Activated CD4-positive, alpha-beta T cell treated with anti-CD3 and anti-CD28 coated beads, Interleukin-10, Interleukin-2, amounts not matched to agents 100 ng/mL and 50 ng/mL, durations not matched to agents 16 hours and 8 hours (primary cell): ENCODE measurements at regions not wholly inside any gene's neighbourhood (a gene's known extent, or its start where the extent isn't known, plus 50 kb on each side); places are given as distances from the start of the nearest gene placed in this dataset.

Experiments used
- DNase-seq: peaks from one replicate; pipeline ENCODE4 v3.0.0-alpha.2; 2020

GRCh38 chr1:218163371-218163770 lies 121.7 kb upstream of the RRP15 start:
- no peak for DNase-seq

- peak; percentile 9 for DNase-seq
These were observed 120.8 kb upstream of the RRP15 start for GRCh38 chr1:218164111-218164929.

- DNase-seq: no peak
These were observed 120.0 kb upstream of the RRP15 start for GRCh38 chr1:218164930-218165700.

GRCh38 chr1:218165701-218166114 lies 119.4 kb upstream of the RRP15 start:
- DNase-seq: no peak

DNA sequence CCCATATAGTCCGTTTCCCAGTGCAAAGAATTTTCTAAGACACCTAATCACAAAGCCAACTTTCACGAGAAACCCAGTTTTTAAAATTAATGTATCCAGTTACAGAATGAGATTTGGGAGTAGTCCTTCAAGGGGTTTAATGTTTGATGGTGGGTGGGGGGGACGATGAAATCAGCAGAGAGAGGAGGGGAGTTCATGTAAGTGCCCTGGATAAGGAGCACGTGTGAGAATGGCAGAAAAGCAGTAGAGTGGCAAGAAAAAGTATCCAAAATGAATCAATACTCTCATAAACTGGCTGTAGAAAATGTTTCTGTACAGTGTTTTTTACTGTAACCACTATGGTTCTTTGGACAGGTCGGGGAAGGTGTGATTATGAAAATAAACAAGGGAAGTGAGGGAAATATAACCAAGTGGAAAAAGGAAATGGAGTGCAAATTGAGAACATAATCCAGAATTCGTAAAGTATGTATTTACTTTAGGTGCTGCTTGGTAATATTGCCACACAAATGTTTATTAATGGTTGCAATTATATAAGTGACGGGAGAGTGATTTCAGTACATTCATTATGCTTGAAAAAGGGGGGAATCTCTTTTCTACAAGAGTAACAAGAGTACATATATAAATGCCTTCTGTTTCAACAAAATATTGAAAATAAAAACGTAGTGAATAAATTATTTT lies 118.7 kb upstream of the RRP15 start:
- no peak for DNase-seq

- DNase-seq: peak; percentile 16
These were observed 113.7 kb upstream of the RRP15 start for GRCh38 chr1:218171302-218171893.

DNA sequence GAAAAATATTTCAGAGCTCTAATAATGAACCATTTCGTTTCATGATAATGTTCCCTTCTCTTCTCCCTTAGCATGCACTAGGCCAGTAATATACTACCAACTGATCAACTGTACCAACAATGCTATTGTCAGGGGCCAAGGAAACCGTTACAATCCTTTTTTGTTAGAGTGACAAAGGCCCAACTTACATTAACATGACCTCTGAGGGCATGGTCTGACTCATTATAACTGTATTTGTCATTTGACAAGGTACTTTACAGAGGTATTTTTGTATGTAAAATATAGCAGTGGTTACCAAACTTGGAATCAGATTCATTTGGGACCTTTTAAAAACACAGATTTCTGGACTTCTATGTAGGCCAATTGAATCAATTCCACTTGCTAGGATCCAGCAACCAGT lies 102.6 kb upstream of the RRP15 start:
- no peak for DNase-seq

DNA sequence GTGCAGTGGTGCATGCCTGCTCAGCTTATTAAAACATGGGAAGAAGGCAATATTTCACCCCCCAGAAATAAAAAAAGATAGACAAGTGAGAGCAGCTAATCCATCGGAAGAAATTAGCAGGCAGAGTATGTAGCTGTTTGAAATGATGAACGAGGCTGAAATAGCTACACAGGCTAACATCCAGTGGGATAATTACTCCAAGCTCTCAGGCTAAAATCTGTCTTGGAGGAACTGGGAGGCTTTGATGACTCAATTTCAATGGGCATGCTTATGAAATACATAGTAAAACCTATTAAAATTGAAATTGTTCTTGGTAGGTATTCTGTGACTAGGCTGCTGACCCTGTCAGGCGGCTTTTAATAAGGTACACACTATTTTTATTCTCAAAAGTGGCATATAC lies 84.1 kb upstream of the RRP15 start:
- DNase-seq: no peak

DNA sequence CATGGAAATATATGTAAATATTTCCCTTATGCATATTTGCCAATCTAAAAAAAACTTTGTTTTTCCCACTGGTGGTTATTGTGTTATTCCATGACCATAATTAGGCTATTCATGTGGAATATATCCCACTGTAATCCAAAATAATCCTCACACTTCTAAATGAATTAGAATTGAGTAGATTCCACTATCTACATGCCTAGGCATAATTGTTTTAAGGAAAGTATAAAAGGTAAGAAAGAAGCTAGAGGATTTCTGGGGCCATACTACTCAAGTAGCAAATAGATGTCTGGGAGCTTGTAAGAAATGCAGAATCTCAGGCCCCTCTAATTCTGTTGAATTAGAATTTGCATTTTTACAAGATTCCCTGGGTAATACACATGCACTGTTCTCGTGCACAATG lies 83.5 kb upstream of the RRP15 start:
- no peak for DNase-seq

GRCh38 chr1:218205721-218206120 lies 79.4 kb upstream of the RRP15 start:
- no peak for DNase-seq

DNA sequence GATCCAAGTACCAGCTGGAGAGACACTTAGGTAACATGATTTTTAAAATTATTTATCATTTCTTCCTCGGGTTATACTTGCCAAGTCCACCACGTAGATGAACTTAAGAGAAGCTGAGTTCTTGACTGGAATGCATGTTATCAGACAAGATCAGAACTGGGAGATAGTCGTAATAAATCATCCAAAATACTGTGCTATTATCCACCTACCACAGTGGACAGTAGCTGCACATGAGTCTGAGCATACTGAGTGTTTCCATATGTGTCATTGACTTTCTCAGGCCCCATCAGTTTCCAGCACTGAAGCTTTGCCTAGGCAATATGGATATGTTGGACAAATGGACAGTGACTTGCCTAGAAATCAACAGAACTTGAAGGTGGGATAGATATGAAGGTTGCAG lies 77.9 kb upstream of the RRP15 start:
- DNase-seq: no peak

- peak; percentile 0 for DNase-seq
These were observed 75.7 kb upstream of the RRP15 start for GRCh38 chr1:218209351-218209861.

GRCh38 chr1:218211241-218211640 lies 73.9 kb upstream of the RRP15 start:
- DNase-seq: no peak

- DNase-seq: no peak
These were observed 68.1 kb upstream of the RRP15 start for GRCh38 chr1:218217040-218217439.

- no peak for DNase-seq
These were observed 65.6 kb upstream of the RRP15 start for GRCh38 chr1:218219460-218219859.

DNA sequence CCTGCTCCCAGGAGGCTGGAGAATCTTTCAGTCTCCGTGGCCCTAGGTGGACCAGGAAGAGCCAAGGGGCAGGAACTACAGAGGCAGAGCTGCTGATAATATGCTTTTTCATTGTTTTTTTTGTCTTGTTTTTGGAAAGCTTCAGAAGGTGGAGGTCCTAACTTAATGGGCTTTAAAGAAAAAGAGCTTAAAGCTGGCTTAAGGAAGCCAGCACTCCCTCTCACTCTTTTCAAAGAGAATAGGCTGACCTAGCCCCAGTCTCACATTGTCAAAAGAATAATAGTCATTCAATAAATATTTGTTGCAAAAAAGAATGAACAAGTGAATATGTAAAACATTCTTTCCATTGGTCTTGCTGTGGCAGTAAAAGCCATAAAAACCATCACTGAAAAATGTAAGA lies 61.0 kb upstream of the RRP15 start:
- no peak for DNase-seq

DNA sequence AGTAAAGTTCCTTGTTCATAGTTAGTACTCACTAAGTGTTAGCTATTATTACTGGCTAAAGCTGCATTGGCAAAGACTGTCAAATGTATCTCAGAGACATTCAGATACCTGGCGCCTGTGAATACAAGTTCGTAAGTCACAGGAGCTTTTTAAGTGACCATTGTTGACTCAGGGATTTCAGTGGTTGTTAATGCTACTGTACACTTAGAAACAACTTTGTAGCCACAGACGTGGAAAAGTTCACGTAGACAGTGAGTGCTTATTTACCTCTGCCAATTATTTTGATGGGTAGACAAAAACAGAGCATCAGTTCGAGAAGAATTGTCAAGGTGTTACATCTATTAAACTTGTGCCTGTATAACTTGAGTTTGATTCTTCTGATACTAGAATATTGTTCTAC lies 59.1 kb upstream of the RRP15 start:
- no peak for DNase-seq
